Endothelial cell (in vitro differentiated cells): ENCODE measurements at regions not wholly inside any gene's neighbourhood (a gene's known extent, or its start where the extent isn't known, plus 50 kb on each side); places are given as distances from the start of the nearest gene placed in this dataset.

Experiments used
- DNase-seq: peaks from one replicate; pipeline ENCODE4 v3.0.0; 2021; ENCODE audit warnings: low spot score
- H3K27ac Mint-ChIP-seq: one replicate; pipeline ENCODE4 v1.8.0; 2021; ENCODE audit warnings: mixed read lengths, inconsistent platforms; ENCODE audit not compliant: unreplicated experiment
- H3K27me3 Mint-ChIP-seq: one replicate; pipeline ENCODE4 v1.8.0; 2021; ENCODE audit warnings: mild to moderate bottlenecking, moderate library complexity, mixed read lengths, inconsistent platforms; ENCODE audit not compliant: unreplicated experiment
- H3K36me3 Mint-ChIP-seq: one replicate; pipeline ENCODE4 v1.8.0; 2021; ENCODE audit warnings: mild to moderate bottlenecking, low read depth, mixed read lengths, inconsistent platforms; ENCODE audit not compliant: unreplicated experiment
- H3K4me1 Mint-ChIP-seq: one replicate; pipeline ENCODE4 v1.8.0; 2021; ENCODE audit warnings: mild to moderate bottlenecking, mixed read lengths, inconsistent platforms; ENCODE audit not compliant: unreplicated experiment
- H3K4me3 Mint-ChIP-seq: one replicate; pipeline ENCODE4 v1.8.0; 2021; ENCODE audit warnings: mild to moderate bottlenecking, mixed read lengths, inconsistent platforms; ENCODE audit not compliant: unreplicated experiment
- H3K9me3 Mint-ChIP-seq: one replicate; pipeline ENCODE4 v1.8.0; 2021; ENCODE audit warnings: mixed read lengths, inconsistent platforms; ENCODE audit not compliant: unreplicated experiment
- TF ChIP-seq, protein P1 (sequence below): fragments of 200-600 bp; sonication (generic); IDR thresholded peaks from one replicate; pipeline ENCODE4 v1.5.0; 2021; ENCODE audit warnings: antibody characterized with exemption; ENCODE audit not compliant: unreplicated experiment

GRCh38 chr5:31064215-31064614 lies 129.3 kb upstream of the CDH6 start:
- H3K9me3 Mint-ChIP-seq, result no peaks in the 10 kb centered on the region
- no peak overlapping the region for H3K4me3 Mint-ChIP-seq
- DNase-seq, result no peak
- H3K36me3 Mint-ChIP-seq, result no peaks in the 10 kb centered on the region
- no peak overlapping the region for H3K27ac Mint-ChIP-seq
- TF ChIP-seq, protein P1, sequence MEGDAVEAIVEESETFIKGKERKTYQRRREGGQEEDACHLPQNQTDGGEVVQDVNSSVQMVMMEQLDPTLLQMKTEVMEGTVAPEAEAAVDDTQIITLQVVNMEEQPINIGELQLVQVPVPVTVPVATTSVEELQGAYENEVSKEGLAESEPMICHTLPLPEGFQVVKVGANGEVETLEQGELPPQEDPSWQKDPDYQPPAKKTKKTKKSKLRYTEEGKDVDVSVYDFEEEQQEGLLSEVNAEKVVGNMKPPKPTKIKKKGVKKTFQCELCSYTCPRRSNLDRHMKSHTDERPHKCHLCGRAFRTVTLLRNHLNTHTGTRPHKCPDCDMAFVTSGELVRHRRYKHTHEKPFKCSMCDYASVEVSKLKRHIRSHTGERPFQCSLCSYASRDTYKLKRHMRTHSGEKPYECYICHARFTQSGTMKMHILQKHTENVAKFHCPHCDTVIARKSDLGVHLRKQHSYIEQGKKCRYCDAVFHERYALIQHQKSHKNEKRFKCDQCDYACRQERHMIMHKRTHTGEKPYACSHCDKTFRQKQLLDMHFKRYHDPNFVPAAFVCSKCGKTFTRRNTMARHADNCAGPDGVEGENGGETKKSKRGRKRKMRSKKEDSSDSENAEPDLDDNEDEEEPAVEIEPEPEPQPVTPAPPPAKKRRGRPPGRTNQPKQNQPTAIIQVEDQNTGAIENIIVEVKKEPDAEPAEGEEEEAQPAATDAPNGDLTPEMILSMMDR, result no peak
- no peaks in the 10 kb centered on the region for H3K4me1 Mint-ChIP-seq
- no peaks in the 10 kb centered on the region for H3K27me3 Mint-ChIP-seq

DNA sequence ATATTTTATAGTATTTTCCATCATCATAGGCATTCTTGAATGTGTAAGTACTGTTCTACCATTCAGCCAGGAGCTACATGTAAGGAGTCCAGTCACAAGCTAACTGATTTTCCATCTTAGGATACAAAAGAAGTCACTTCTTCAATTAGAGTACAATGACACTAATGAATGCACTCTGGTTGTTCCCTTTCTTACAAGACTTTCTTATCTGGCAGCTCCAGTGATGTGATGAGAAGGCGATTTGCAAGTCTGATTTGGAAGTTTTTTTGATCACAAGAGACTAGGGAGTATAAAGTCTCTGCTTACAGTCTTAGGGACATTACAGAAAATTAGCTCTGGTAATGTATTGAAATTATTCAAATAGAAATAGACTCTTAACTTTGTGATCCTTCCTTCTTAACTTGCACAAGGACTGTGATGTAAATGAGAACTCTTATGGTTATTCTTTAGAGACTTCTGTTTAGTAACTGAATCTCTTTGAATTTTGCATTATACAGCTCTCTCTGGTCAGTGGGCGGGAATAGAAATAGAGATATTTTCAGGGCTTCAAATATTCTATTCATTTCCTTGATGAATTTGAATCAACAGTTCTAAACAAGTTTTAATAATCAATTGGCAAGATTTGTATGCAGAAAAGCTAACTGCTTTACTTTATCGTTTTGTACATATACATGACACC lies 130.4 kb upstream of the CDH6 start:
- no peak for DNase-seq
- TF ChIP-seq, protein P1, result no peak
- Mint-ChIP-seq H3K36me3 (no peaks in the 10 kb centered on the region), H3K27me3 (no peaks in the 10 kb centered on the region), H3K27ac (no peak overlapping the region), H3K9me3 (no peaks in the 10 kb centered on the region), H3K4me3 (no peak overlapping the region), H3K4me1 (no peaks in the 10 kb centered on the region)

DNA sequence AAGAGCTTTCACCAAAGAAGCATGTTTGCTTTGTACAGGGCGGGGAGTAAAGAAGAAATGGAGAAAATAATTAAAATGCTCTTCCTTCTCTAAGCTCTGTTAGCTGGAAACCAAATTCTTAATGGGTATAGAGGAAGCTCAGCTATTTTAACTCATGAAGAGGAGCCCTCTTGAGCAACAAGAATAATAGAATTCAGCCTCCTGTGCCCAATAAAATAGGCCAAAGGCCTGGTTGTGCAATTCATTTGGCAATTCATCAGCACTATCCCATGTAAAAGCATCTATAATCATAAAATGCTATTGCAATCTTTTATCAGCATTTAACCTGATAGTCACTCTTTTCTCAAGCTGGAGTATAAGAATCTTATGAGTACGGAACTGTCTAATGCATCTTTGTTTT lies 133.6 kb upstream of the CDH6 start:
- Mint-ChIP-seq H3K9me3 (no peaks in the 10 kb centered on the region), H3K4me1 (no peaks in the 10 kb centered on the region), H3K36me3 (no peaks in the 10 kb centered on the region), H3K27ac (no peak overlapping the region), H3K27me3 (no peaks in the 10 kb centered on the region), H3K4me3 (no peak overlapping the region)
- TF ChIP-seq, protein P1, result no peak
- no peak for DNase-seq

DNA sequence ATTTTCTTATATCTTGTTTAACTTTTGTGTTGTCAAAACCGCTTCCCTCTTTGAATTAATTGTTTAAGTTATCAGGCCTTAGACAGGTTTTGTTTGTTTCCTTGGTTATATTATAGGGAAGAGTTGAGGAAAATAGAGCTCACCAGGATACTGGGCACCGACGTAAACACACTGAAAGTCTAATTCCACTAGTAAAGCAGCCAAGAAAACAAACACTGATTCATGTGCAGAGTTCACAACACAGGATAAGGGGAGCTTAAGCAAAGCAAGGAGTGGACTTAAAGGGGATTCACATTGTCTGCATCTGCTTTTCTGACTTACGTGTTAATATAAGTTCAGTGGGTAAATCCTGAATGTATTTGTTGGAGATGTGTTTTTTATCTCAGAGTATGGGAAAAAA lies 139.0 kb upstream of the CDH6 start:
- TF ChIP-seq, protein P1, result no peak
- H3K27me3 Mint-ChIP-seq, result no peaks in the 10 kb centered on the region
- no peak for DNase-seq
- H3K9me3 Mint-ChIP-seq, result no peaks in the 10 kb centered on the region
- no peaks in the 10 kb centered on the region for H3K4me1 Mint-ChIP-seq
- H3K36me3 Mint-ChIP-seq, result no peaks in the 10 kb centered on the region
- no peak overlapping the region for H3K4me3 Mint-ChIP-seq
- H3K27ac Mint-ChIP-seq, result no peak overlapping the region

GRCh38 chr5:31052937-31053658 lies 140.4 kb upstream of the CDH6 start:
- no peaks in the 10 kb centered on the region for H3K36me3 Mint-ChIP-seq
- no peak overlapping the region for H3K4me3 Mint-ChIP-seq
- no peak overlapping the region for H3K27ac Mint-ChIP-seq
- no peaks in the 10 kb centered on the region for H3K9me3 Mint-ChIP-seq
- TF ChIP-seq, protein P1, result no peak
- no peaks in the 10 kb centered on the region for H3K4me1 Mint-ChIP-seq
- H3K27me3 Mint-ChIP-seq, result no peaks in the 10 kb centered on the region
- no peak for DNase-seq
